Activated CD8-positive, alpha-beta T cell treated with anti-CD3 and anti-CD28 coated beads for 36 hours (primary cell): ENCODE measurements at regions not wholly inside any gene's neighbourhood (a gene's known extent, or its start where the extent isn't known, plus 50 kb on each side); places are given as distances from the start of the nearest gene placed in this dataset.

Experiments used
- ATAC-seq: fragments of 200-7000 bp; cut with Tn5 transposase; one replicate; pipeline ENCODE4 v1.10.0; 2021; ENCODE audit warnings: mild to moderate bottlenecking, moderate library complexity
- CTCF ChIA-PET: fragments of 350-600 bp; sonication (Branson Sonifier 250); formaldehyde crosslinking; loops from one replicate; lab custom pipeline; 2021; ENCODE audit warnings: antibody characterized with exemption; lab: Charles Lee
- POLR2A ChIA-PET: fragments of 350-600 bp; sonication (Branson Sonifier 250); formaldehyde crosslinking; loops from one replicate; lab custom pipeline; 2021; ENCODE audit warnings: antibody characterized with exemption; lab: Charles Lee
- DNase-seq: peaks from one replicate; pipeline ENCODE4 v3.0.0-alpha.2; 2020
- H3K27ac Mint-ChIP-seq: one replicate; pipeline ENCODE4 v1.8.0; 2021; ENCODE audit warnings: mild to moderate bottlenecking, mixed read lengths
- H3K27me3 Mint-ChIP-seq: one replicate; pipeline ENCODE4 v1.8.0; 2021; ENCODE audit warnings: mixed read lengths
- H3K36me3 Mint-ChIP-seq: one replicate; pipeline ENCODE4 v1.8.0; 2021; ENCODE audit warnings: low read depth, mixed read lengths
- H3K4me1 Mint-ChIP-seq: one replicate; pipeline ENCODE4 v1.8.0; 2021; ENCODE audit warnings: low read depth, mixed read lengths
- H3K4me3 Mint-ChIP-seq: one replicate; pipeline ENCODE4 v1.8.0; 2021; ENCODE audit warnings: mild to moderate bottlenecking, moderate library complexity, mixed read lengths
- H3K9me3 Mint-ChIP-seq: one replicate; pipeline ENCODE4 v1.8.0; 2021; ENCODE audit warnings: mixed read lengths
- CTCF ChIP-seq: fragments of 200-600 bp; IDR thresholded peaks from one replicate; pipeline ENCODE4 v1.8.0; 2022; ENCODE audit warnings: antibody characterized with exemption, mild to moderate bottlenecking
- intact Hi-C: fragments of 100-400 bp; cut with micrococcal nuclease; formaldehyde crosslinking; loops from one replicate; pipeline ENCODE4 v1.10.0; 2022

GRCh38 chr1:61531716-61532115 lies 193.2 kb downstream of the TM2D1 start:
- H3K36me3 Mint-ChIP-seq: no peaks in the 10 kb centered on the region
- no peaks in the 10 kb centered on the region for H3K9me3 Mint-ChIP-seq
- intact Hi-C loops: no loop called here
- H3K27ac Mint-ChIP-seq: no peak overlapping the region
- no peak for TF ChIP-seq CTCF
- H3K4me3 Mint-ChIP-seq: no peak overlapping the region
- H3K27me3 Mint-ChIP-seq: peaks cover 2% of the 10 kb centered on the region
- CTCF ChIA-PET: no interaction called here
- H3K4me1 Mint-ChIP-seq: peaks cover 12% of the 10 kb centered on the region
- POLR2A ChIA-PET: no interaction called here
- ATAC-seq (no peak), DNase-seq (no peak)

GRCh38 chr1:61523893-61524605 lies 200.9 kb downstream of the TM2D1 start:
- POLR2A ChIA-PET: no interaction called here
- peaks cover 5% of the 10 kb centered on the region for H3K27me3 Mint-ChIP-seq
- DNase-seq (no peak), ATAC-seq (no peak)
- H3K27ac Mint-ChIP-seq: no peak overlapping the region
- intact Hi-C loops: no loop called here
- H3K36me3 Mint-ChIP-seq: no peaks in the 10 kb centered on the region
- TF ChIP-seq CTCF: no peak
- no peaks in the 10 kb centered on the region for H3K4me1 Mint-ChIP-seq
- H3K9me3 Mint-ChIP-seq: no peaks in the 10 kb centered on the region
- CTCF ChIA-PET: no interaction called here
- H3K4me3 Mint-ChIP-seq: no peak overlapping the region

GRCh38 chr1:61523229-61523628 lies 201.7 kb downstream of the TM2D1 start:
- H3K9me3 Mint-ChIP-seq: no peaks in the 10 kb centered on the region
- peaks cover 5% of the 10 kb centered on the region for H3K27me3 Mint-ChIP-seq
- DNase-seq (no peak), ATAC-seq (no peak)
- H3K4me1 Mint-ChIP-seq: no peaks in the 10 kb centered on the region
- no peaks in the 10 kb centered on the region for H3K36me3 Mint-ChIP-seq
- H3K27ac Mint-ChIP-seq: no peak overlapping the region
- no peak overlapping the region for H3K4me3 Mint-ChIP-seq
- ChIA-PET CTCF (no interaction called here), POLR2A (no interaction called here)
- TF ChIP-seq CTCF: no peak
- intact Hi-C loops: no loop called here

GRCh38 chr1:61520401-61520800 lies 204.5 kb downstream of the TM2D1 start:
- Mint-ChIP-seq H3K27ac (no peak overlapping the region), H3K4me3 (no peak overlapping the region), H3K27me3 (peaks cover 2% of the 10 kb centered on the region), H3K36me3 (no peaks in the 10 kb centered on the region), H3K9me3 (no peaks in the 10 kb centered on the region), H3K4me1 (no peaks in the 10 kb centered on the region)
- intact Hi-C loops: no loop called here
- ChIA-PET CTCF (no interaction called here), POLR2A (no interaction called here)
- DNase-seq: no peak
- no peak for ATAC-seq
- TF ChIP-seq CTCF: no peak

- ChIA-PET POLR2A (no interaction called here), CTCF (no interaction called here)
- no peak for TF ChIP-seq CTCF
- H3K27me3 Mint-ChIP-seq: peaks cover 2% of the 10 kb centered on the region
- intact Hi-C loops: no loop called here
- DNase-seq (no peak), ATAC-seq (no peak)
- H3K27ac Mint-ChIP-seq: no peak overlapping the region
- H3K4me3 Mint-ChIP-seq: no peak overlapping the region
- no peaks in the 10 kb centered on the region for H3K36me3 Mint-ChIP-seq
- no peaks in the 10 kb centered on the region for H3K4me1 Mint-ChIP-seq
- no peaks in the 10 kb centered on the region for H3K9me3 Mint-ChIP-seq
Observed at GRCh38 chr1:61519631-61520030, 205.3 kb downstream of the TM2D1 start.
